GM21528 (cell line): ENCODE measurements at regions not wholly inside any gene's neighbourhood (a gene's known extent, or its start where the extent isn't known, plus 50 kb on each side); places are given as distances from the start of the nearest gene placed in this dataset.

ENCODE experiments used
- ATAC-seq: cut with Tn5 transposase; IDR thresholded peaks from one replicate; pipeline ENCODE4 v1.9.1; 2021; ENCODE audit warnings: mild to moderate bottlenecking, moderate library complexity; ENCODE audit not compliant: unreplicated experiment, low FRiP score

GRCh38 chr3:30069056-30069455, 537.3 kb upstream of the TGFBR2 start:
- no peak for ATAC-seq

GRCh38 chr3:30073040-30073439, 533.4 kb upstream of the TGFBR2 start:
- no peak for ATAC-seq

- ATAC-seq: no peak
Observed at GRCh38 chr3:30073622-30074021, 532.8 kb upstream of the TGFBR2 start.

DNA sequence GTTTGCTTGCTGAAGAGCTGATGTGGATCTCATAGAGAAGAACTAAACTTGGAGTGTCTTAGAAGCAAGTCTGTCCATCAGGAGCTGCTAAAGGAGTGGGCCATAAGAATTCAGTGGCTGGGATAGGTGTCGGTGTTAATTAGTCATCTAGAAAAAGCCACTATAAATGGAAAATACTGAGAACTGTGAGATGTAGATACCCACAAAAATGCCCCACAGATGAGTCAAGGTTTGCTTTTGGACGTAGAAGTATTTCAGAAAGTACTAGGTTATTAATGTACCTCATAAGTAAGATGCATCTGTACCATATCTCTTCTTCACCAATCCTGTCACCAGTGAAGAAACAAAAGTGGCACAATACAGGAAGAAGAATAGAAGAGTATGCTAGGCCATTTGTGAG, 530.9 kb upstream of the TGFBR2 start:
- ATAC-seq: no peak

DNA sequence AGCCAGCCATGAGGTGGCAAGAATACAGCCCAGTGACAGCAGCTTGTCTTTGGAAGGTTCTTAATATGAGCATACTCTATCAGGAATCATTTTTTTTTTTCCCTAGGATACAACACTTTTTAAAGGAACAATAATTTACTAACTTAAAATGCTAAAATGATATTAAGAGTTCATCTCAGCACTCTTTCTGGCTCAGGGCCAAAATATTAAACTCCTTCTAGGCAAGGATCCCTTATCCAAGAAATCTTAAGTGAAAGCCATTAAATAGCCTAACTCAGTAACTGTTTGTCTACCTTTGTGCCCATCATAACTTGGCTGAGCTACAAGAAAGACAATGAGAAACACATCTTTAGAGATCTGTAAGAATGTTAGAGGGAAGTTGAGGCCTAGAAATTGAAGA, 529.5 kb upstream of the TGFBR2 start:
- ATAC-seq: no peak

- ATAC-seq: no peak
Observed at GRCh38 chr3:30077746-30078145, 528.7 kb upstream of the TGFBR2 start.

- ATAC-seq: no peak
Observed at GRCh38 chr3:30078736-30079135, 527.7 kb upstream of the TGFBR2 start.

DNA sequence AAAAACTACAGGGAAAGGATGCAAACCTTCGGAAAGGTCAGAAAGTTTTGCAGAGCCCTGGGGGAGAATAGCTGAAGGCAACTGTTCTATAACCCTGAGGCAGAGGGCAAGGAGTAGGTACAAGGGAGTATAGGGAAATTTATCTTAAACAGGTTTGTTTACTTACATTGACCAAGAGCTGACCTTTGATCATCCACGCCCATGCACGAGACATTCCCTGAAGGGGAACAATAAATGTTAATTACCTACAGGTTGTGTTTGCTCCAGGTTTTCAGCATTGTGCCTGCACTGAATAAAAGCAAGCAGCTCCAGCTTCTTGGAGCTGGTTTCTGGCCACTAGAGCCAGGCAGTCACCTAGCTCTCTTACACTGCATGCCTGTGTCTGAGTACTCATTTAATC, 524.5 kb upstream of the TGFBR2 start:
- ATAC-seq: no peak

DNA sequence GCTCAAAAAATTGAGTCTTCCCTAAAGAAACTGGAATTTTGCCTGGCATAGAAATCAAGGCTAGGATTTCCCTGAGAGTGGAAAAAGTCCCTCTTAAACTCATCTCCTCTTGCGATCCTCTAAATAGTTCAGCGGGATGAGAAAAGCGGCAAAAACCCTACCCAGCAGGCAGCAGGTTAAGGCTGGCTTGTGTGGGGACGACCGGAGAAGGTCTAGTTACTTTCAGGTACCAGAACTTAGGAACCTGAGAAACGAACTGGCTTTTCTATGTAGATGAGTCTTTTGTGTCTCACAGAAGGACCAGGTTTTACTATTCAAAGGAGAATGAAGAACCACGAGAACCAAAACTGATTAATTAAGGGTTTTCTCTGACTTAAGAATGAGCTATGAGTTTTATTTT, 523.7 kb upstream of the TGFBR2 start:
- ATAC-seq: no peak

GRCh38 chr3:30083315-30083714, 523.1 kb upstream of the TGFBR2 start:
- no peak for ATAC-seq

- ATAC-seq: no peak
Observed at GRCh38 chr3:30084316-30084715, 522.1 kb upstream of the TGFBR2 start.

GRCh38 chr3:30084971-30085403, 521.4 kb upstream of the TGFBR2 start:
- ATAC-seq: no peak

DNA sequence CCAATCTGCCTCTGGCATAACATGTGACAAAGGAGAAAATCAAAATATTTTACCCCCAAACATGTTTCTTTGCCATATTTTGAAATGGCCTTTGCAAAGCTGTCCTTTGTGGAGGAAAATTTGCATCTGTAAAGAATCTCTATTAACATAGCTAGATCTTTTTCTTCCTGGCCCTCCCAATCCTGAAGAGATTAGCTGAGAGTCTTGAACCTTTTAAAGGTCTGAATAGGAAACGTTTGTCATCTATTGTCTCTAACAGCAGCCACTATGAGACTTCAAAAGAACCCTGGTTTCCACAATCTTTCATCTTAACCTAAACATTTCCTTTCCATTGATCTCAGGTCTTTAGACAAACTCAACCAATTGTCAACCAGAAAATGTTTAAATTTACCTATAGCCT, 520.9 kb upstream of the TGFBR2 start:
- no peak for ATAC-seq

- ATAC-seq: no peak
Observed at GRCh38 chr3:30091686-30092085, 514.7 kb upstream of the TGFBR2 start.

DNA sequence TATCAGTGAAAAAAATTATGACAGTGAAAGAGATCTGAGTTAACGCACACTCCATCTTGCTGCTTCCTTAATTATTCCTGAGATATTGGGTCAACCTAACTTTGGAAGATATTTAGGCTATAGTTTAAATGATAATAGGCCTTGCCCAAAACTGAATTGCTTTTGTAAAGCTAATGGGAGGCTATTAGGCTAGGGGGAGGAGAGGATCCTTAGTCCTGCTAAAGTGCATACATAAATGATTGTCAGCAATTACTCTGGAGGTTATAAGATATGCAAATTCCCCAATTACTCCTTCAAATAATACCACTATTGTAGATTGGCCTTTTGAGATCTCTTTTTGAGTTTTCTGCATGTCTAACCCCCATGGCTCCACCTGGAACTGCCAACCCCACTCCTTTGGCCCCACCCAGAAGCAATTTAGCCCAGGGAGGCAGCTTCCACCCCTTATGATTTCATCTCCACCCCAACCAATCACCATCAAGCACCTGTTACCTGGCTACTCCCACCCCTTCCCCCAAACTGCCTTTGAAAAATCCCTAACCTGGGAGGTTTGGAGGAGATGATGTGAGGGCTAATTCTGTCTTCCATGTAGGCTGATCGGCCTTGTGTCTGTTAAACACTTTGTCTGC, 509.3 kb upstream of the TGFBR2 start:
- no peak for ATAC-seq

DNA sequence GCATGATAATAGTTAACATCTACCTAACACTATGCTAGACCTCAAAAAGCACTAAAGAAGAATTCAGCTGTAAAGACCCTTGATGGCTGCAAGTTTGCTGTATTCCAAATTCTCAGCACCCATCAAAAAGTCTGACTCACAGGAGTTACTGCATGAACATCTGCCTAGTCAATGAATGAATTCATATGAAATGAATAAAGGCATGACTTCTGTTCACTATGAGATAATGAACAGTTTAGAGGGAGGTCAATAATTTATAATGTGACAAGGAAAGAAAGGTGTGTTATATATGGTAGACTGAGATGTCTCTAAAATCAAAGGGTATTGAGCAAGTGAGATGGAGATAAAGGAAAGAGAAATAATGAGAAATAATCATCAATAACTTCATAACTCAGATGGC, 508.2 kb upstream of the TGFBR2 start:
- ATAC-seq: no peak

DNA sequence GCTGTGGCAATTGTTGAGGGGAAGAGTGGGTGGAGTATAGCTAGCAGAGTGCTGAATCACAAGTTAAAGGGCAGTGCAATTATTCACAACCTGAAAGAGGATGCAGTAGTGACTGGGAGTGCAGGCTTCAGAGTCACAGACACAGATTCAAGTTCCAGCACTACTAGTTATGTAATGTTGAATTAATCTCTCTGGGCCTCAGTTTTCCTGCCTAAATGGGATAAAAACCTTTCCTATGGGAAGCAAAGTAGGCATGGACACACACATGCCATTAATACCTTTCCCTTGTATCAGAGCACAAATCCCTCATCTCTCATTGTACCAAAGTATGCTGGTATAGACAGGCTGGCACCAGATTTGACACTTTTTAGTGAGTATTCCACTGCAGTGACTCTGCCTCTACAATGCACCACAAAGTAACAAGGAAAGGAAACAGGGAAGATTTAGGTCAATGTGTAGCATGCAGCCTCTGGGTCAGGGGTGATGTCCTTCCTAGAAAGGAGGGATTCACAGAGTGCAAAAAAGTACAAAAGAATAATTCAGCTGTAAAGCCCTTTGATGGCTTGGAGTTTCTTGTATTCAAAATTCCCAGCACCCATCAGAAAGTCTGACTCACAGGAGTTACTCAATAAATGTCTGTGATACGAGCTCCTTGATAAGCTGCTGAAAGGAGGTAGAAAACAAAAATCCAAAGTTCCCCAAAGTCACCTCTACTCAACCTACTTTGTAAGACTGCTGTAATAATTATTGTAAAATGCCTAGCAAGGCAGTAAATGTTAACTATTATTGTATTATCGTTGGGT, 507.5 kb upstream of the TGFBR2 start:
- ATAC-seq: no peak

DNA sequence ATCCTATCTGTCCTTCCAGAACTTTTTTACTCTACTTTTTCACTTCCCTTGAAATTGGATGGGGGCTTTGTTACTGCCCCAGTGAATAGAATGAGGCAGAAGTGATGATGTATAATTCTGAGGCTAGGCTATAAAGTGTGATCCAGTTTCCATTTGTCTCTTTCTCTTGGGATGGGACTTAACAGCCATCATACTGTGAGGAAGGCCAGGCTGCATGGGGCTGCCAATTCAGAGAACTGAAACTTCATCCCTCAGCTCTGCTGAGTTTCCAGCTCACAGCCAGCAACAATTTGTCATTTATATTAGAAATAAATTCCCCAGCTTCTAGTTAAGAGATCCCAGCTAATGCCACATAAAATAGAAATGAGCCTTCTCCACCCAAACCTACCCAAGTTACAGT, 504.0 kb upstream of the TGFBR2 start:
- no peak for ATAC-seq

GRCh38 chr3:30103186-30103585, 503.2 kb upstream of the TGFBR2 start:
- ATAC-seq: no peak

DNA sequence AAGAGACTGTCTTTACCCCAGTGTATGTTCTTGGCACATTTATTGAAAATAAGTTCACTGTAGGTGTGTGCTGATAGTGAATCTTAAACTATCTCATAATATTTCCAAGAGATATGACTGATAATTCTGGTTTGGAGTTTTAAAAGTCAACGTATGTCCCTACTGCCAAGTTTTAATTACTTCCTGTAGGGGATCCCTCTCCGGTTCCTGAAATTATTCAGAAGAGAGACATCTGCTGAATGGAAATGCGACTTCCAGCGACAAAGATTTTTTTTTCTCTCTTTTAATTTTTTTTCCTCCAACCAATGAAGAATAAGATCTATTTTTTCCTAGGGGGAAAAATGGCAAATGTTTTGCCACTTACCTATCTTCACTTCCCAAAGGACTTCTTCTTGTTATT, 498.9 kb upstream of the TGFBR2 start:
- no peak for ATAC-seq

DNA sequence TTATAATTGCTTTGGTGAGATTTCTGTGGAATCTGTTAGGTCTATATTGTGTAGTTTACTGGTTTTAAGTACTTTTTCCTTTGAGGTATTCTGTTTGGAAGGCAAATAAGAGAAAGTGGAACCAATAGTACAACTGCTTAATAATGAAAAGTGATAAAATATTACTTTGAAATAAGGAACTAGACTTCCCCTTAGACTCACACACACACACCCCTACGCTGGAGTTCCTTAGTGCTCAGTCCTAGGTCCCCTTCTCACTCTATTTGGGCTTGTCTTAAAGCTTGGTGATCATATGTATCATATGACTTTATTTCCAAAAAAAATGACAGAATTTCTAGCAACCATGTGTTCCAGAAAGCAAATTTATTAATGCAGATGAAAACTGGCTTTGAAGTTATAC, 494.0 kb upstream of the TGFBR2 start:
- no peak for ATAC-seq

- ATAC-seq: no peak
Observed at GRCh38 chr3:30112902-30113484, 493.4 kb upstream of the TGFBR2 start.
